Brain microvascular endothelial cell (primary cell): ENCODE measurements at regions not wholly inside any gene's neighbourhood (a gene's known extent, or its start where the extent isn't known, plus 50 kb on each side); places are given as distances from the start of the nearest gene placed in this dataset.
A peak's percentile ranks its signal among the peaks of the same experiment; 100 is the strongest.

Experiments used
- DNase-seq: peaks from one replicate; pipeline ENCODE4 v3.0.0-alpha.2; 2020
- H3K27ac ChIP-seq: fragments of 250-450 bp; sonication (Bioruptor Pico); 2 replicates; pipeline ENCODE4 v1.5.1; 2020; ENCODE audit warnings: mild to moderate bottlenecking, moderate library complexity
- H3K27me3 ChIP-seq: fragments of 250-450 bp; sonication (Bioruptor Pico); replicated peaks from 2 replicates; pipeline ENCODE4 v1.5.1; 2020; ENCODE audit warnings: mild to moderate bottlenecking
- H3K36me3 ChIP-seq: fragments of 250-450 bp; sonication (Bioruptor Pico); replicated peaks from 2 replicates; pipeline ENCODE4 v1.5.1; 2020; ENCODE audit warnings: mild to moderate bottlenecking
- H3K4me3 ChIP-seq: 2 replicates; pipeline ENCODE4 v1.5.1; 2011; ENCODE audit warnings: low read depth, mild to moderate bottlenecking, control low read depth, low read length, moderate library complexity
- in situ Hi-C: cut with HindIII; loops from 2 replicates; pipeline ENCODE4 v1.10.0; 2017; ENCODE audit warnings: low sequenced_read_pairs, low pct_ligation_motif_present
- TF ChIP-seq, protein P1 (sequence below): IDR thresholded peaks from 2 replicates; pipeline ENCODE4 v1.5.1; 2011; ENCODE audit warnings: low read depth, mild to moderate bottlenecking, moderate library complexity, low read length, control low read depth, inconsistent platforms; ENCODE audit errors: missing control alignments

DNA sequence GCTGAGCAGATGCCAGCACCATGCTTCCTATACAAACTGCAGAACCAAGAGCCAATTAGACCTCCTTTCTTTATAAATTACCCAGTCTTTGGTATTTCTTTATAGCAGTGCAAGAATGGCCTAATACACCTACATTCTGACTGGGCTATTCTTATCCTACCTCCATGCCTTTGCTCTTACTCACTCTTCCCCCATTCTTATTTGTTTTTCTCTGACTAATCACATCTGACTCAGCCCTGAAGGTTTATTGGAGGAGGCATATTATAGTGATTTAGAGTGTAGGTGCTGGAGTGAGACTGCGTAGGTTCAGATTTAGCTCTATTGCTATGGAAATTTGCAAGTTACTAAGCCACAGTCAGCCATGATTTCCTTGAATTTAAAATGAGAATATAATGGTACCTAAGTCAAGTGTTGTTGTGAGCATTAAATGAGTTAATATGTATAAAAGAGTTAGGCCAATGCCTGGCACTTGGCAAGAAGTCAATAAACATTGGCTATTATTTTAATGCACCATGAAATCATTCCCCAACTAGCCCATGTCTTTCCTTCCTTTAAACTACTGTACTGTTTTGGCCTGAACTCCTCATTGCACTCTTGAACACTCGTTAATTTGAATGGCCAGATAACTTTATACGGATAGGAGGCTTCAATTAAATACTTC is 531.2 kb upstream of the ZNF608 start:
- in situ Hi-C loops = no loop called here
- Histone ChIP-seq H3K4me3 (no peak overlapping the region), H3K36me3 (no peaks in the 10 kb centered on the region), H3K27ac (peak overlapping the region; percentile 4), H3K27me3 (no peaks in the 10 kb centered on the region)
- TF ChIP-seq, protein P1, sequence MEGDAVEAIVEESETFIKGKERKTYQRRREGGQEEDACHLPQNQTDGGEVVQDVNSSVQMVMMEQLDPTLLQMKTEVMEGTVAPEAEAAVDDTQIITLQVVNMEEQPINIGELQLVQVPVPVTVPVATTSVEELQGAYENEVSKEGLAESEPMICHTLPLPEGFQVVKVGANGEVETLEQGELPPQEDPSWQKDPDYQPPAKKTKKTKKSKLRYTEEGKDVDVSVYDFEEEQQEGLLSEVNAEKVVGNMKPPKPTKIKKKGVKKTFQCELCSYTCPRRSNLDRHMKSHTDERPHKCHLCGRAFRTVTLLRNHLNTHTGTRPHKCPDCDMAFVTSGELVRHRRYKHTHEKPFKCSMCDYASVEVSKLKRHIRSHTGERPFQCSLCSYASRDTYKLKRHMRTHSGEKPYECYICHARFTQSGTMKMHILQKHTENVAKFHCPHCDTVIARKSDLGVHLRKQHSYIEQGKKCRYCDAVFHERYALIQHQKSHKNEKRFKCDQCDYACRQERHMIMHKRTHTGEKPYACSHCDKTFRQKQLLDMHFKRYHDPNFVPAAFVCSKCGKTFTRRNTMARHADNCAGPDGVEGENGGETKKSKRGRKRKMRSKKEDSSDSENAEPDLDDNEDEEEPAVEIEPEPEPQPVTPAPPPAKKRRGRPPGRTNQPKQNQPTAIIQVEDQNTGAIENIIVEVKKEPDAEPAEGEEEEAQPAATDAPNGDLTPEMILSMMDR = no peak
- DNase-seq = peak; percentile 85

DNA sequence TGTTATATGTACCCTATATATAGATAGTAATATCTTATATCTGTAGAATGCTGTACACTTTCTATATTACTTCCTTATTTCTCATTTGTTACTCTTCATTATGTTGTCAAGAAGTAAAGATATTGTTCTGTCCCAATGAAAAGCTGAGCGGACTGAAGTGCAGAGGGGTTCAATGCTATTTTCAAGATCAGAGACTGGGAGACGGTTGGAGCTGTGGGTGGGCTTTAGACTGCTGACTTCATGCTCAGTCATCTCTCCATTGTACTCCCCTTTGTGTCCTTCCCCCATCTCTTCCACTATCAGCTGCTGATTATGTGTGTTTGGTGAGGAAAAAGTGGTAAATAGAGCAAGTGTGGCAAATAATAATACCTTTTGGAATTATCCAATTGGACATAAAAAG is 532.3 kb upstream of the ZNF608 start:
- no peak for DNase-seq
- H3K4me3 ChIP-seq = no peak overlapping the region
- H3K27me3 ChIP-seq = no peaks in the 10 kb centered on the region
- H3K36me3 ChIP-seq = no peaks in the 10 kb centered on the region
- TF ChIP-seq, protein P1 = no peak
- no peak overlapping the region for H3K27ac ChIP-seq
- in situ Hi-C loops = no loop called here

DNA sequence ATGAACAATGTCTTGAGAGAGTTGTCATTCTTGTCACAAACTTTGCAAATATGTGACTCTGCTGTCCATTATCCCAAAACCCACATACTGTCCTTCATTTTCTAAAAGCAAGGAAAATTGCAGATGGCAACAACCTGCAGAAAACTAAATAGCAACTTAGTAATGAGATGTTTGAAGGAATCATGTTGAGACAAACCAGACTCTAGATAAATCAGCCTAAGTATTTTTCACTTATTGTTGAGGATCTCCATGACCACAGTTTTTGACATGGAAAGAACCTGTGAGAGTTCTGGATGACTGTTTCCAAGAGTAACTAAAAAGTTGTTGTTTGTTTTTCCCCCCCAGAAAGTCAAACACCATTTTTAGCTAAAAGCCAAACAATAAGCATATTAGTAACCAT is 535.2 kb upstream of the ZNF608 start:
- no peaks in the 10 kb centered on the region for H3K36me3 ChIP-seq
- no peak for DNase-seq
- H3K4me3 ChIP-seq = no peak overlapping the region
- TF ChIP-seq, protein P1 = no peak
- no peaks in the 10 kb centered on the region for H3K27me3 ChIP-seq
- in situ Hi-C loops = no loop called here
- no peak overlapping the region for H3K27ac ChIP-seq

DNA sequence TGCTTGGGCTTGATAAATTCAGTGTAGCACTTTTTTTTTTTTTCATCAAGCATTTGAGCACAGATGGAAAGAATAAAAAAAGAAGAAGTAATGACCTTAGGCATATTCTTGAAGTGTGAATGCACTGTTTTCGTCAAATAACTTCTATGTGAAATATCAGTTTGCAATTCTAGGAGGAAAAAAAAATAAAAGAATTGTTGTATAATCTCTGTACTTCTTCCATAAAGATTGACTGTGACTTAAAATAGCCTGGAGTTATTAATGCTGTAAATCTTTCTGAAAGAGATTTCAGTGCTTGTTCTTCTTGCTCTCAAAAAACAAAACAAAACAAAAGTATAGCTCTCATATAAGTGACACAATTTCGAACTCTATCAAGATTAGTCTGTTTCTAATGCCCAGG is 536.9 kb upstream of the ZNF608 start:
- Histone ChIP-seq H3K27me3 (no peaks in the 10 kb centered on the region), H3K27ac (no peak overlapping the region), H3K36me3 (no peaks in the 10 kb centered on the region), H3K4me3 (no peak overlapping the region)
- DNase-seq = no peak
- TF ChIP-seq, protein P1 = no peak
- in situ Hi-C loops = no loop called here

DNA sequence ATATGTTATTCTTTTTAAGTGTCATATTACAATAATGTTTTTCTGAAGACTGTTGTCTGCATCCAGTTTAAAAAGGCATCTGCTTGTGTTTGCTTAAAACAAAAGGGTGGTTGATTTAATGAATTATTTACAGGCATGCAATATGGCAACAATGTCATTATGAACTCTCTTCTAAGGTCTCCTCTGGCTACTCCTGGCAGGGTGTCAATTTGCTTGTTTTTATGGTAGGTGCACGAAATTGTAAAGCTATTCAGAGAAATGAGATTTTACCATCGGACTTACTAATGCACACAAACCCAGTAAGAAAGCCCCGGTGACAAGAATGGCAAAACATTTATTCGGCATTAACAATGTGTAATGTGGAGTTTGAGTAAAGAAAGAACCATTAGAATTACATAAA is 539.8 kb upstream of the ZNF608 start:
- Histone ChIP-seq H3K27ac (no peak overlapping the region), H3K36me3 (no peaks in the 10 kb centered on the region), H3K27me3 (no peaks in the 10 kb centered on the region), H3K4me3 (no peak overlapping the region)
- in situ Hi-C loops = no loop called here
- no peak for DNase-seq
- TF ChIP-seq, protein P1 = no peak

DNA sequence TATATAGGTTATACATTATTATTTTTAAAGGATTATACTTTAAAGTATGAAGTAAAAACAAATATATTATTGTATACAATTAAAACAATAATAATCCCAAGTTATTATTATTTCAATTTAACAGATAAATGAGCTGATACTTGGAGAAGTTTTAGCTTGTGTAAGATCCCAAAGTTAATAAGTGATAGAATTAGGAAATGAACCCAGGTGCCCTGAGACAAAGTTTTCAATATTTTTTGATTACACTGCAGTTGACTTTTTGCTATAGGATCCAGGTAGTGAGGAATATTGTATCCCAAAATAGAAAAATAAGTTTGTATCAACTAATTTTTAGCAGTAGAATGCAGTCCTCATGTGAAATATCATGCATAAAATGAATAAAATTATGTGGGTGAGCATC is 543.2 kb upstream of the ZNF608 start:
- Histone ChIP-seq H3K4me3 (no peak overlapping the region), H3K36me3 (no peaks in the 10 kb centered on the region), H3K27ac (no peak overlapping the region), H3K27me3 (no peaks in the 10 kb centered on the region)
- in situ Hi-C loops = no loop called here
- TF ChIP-seq, protein P1 = no peak
- DNase-seq = no peak
